Astrocyte (in vitro differentiated cells and primary cell): ENCODE measurements at regions not wholly inside any gene's neighbourhood (a gene's known extent, or its start where the extent isn't known, plus 50 kb on each side); places are given as distances from the start of the nearest gene placed in this dataset.

Experiments used
- DNase-seq: peaks from one replicate; pipeline ENCODE4 v3.0.0-alpha.2; 2010; ENCODE audit warnings: low read depth
- FAIRE-seq: peaks from 2 replicates; lab custom pipeline; 2011; peaks lifted over from hg19 to GRCh38; lab: Jason Lieb, UNC
- H2AFZ ChIP-seq: 2 replicates; pipeline ENCODE4 v1.6.0; 2012; ENCODE audit warnings: low read depth, low read length, inconsistent platforms
- H3K27ac ChIP-seq: 2 replicates; pipeline ENCODE4 v1.5.1; 2011; ENCODE audit warnings: low read depth, low read length, inconsistent platforms
- H3K27me3 ChIP-seq: 2 replicates; pipeline ENCODE4 v1.6.0; 2011; ENCODE audit warnings: low read length, inconsistent platforms; ENCODE audit not compliant: insufficient read depth
- H3K36me3 ChIP-seq: 2 replicates; pipeline ENCODE4 v1.5.1; 2011; ENCODE audit warnings: low read length, inconsistent platforms; ENCODE audit not compliant: insufficient read depth
- H3K4me1 ChIP-seq: 2 replicates; pipeline ENCODE4 v1.5.1; 2011; ENCODE audit warnings: low read length, inconsistent platforms; ENCODE audit not compliant: insufficient read depth
- H3K4me2 ChIP-seq: 2 replicates; pipeline ENCODE4 v1.6.0; 2012; ENCODE audit warnings: low read length, inconsistent platforms
- H3K4me3 ChIP-seq: 2 replicates; pipeline ENCODE4 v1.5.1; 2011; ENCODE audit warnings: low read depth, mild to moderate bottlenecking, low read length, inconsistent platforms; ENCODE audit not compliant: insufficient read depth
- H3K79me2 ChIP-seq: 2 replicates; pipeline ENCODE4 v1.6.0; 2012; ENCODE audit warnings: mild to moderate bottlenecking, low read length, inconsistent platforms; ENCODE audit not compliant: insufficient read depth
- H3K9ac ChIP-seq: 2 replicates; pipeline ENCODE4 v1.6.0; 2012; ENCODE audit warnings: mild to moderate bottlenecking, low read length, inconsistent platforms
- H3K9me3 ChIP-seq: 2 replicates; pipeline ENCODE4 v1.5.1; 2012; ENCODE audit warnings: low read depth, mild to moderate bottlenecking, low read length, inconsistent platforms; ENCODE audit not compliant: insufficient read depth
- H4K20me1 ChIP-seq: 2 replicates; pipeline ENCODE4 v1.6.0; 2012; ENCODE audit warnings: low read length, inconsistent platforms; ENCODE audit not compliant: insufficient read depth
- H3K27ac Mint-ChIP-seq: one replicate; pipeline ENCODE4 v1.8.0; 2021; ENCODE audit warnings: mild to moderate bottlenecking, mixed read lengths; ENCODE audit not compliant: unreplicated experiment
- H3K27me3 Mint-ChIP-seq: one replicate; pipeline ENCODE4 v1.8.0; 2021; ENCODE audit warnings: low read depth, mixed read lengths; ENCODE audit not compliant: unreplicated experiment
- H3K36me3 Mint-ChIP-seq: one replicate; pipeline ENCODE4 v1.8.0; 2021; ENCODE audit warnings: low read depth, mixed read lengths; ENCODE audit not compliant: unreplicated experiment
- H3K4me1 Mint-ChIP-seq: one replicate; pipeline ENCODE4 v1.8.0; 2021; ENCODE audit warnings: low read depth, mixed read lengths; ENCODE audit not compliant: unreplicated experiment
- H3K4me3 Mint-ChIP-seq: one replicate; pipeline ENCODE4 v1.8.0; 2021; ENCODE audit warnings: mild to moderate bottlenecking, moderate library complexity, mixed read lengths; ENCODE audit not compliant: unreplicated experiment
- H3K9me3 Mint-ChIP-seq: one replicate; pipeline ENCODE4 v1.8.0; 2021; ENCODE audit warnings: mild to moderate bottlenecking, mixed read lengths; ENCODE audit not compliant: unreplicated experiment
- EZH2 ChIP-seq: IDR thresholded peaks from 2 replicates; pipeline ENCODE4 v1.6.1; 2012; ENCODE audit warnings: mild to moderate bottlenecking, low read length, inconsistent platforms; ENCODE audit not compliant: insufficient read depth
- TF ChIP-seq, protein P1 (sequence below): IDR thresholded peaks from 2 replicates; pipeline ENCODE4 v1.5.1; 2011; ENCODE audit warnings: low read depth, mild to moderate bottlenecking, inconsistent platforms, low read length, moderate library complexity; ENCODE audit not compliant: insufficient read depth

DNA sequence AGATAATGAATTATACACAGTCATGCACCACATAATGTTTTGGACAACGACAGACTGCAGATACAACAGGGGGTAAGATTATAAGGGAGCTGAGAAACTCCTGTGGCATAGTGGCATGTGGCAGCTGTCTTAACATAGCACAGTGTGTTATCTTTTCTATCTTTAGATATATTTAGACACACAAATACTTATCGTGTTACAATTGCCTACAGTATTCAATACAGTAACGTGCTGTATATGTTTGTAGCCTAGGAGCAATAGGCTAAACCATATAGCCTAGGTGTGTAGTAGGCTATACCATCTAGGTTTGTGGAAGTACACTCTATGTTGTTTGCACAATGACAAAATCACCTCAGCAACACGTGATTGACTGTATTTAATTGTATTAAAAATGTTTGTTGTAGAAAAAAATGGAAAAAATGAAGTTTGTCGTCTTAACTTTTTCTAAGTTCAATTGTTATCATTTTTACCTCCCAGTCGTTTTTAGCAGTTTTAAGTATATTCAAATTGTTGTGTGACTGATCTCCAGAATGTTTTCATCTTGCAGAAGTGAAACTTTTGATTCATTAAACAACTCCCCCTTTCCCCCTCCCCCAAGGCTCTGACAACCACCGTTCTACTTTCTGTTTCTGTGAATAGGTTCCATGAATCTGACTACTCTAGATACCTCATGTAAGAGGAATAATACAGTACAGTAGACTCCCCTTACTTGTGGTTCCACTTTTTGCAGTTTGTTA is 351.0 kb upstream of the B3GALT2 start:
- Mint-ChIP-seq H3K4me1 (peaks cover 7% of the 10 kb centered on the region), H3K27ac (no peak overlapping the region), H3K4me3 (no peak overlapping the region), H3K36me3 (no peaks in the 10 kb centered on the region), H3K27me3 (no peaks in the 10 kb centered on the region), H3K9me3 (no peaks in the 10 kb centered on the region)
- Histone ChIP-seq H3K9me3 (no peaks in the 10 kb centered on the region), H3K9ac (no peak overlapping the region), H3K27me3 (no peaks in the 10 kb centered on the region), H3K4me3 (no peak overlapping the region), H3K27ac (no peak overlapping the region), H2AFZ (no peak overlapping the region), H3K4me1 (no peaks in the 10 kb centered on the region), H3K79me2 (no peaks in the 10 kb centered on the region), H3K36me3 (no peaks in the 10 kb centered on the region), H3K4me2 (no peak overlapping the region), H4K20me1 (no peaks in the 10 kb centered on the region)
- TF ChIP-seq, protein P1, sequence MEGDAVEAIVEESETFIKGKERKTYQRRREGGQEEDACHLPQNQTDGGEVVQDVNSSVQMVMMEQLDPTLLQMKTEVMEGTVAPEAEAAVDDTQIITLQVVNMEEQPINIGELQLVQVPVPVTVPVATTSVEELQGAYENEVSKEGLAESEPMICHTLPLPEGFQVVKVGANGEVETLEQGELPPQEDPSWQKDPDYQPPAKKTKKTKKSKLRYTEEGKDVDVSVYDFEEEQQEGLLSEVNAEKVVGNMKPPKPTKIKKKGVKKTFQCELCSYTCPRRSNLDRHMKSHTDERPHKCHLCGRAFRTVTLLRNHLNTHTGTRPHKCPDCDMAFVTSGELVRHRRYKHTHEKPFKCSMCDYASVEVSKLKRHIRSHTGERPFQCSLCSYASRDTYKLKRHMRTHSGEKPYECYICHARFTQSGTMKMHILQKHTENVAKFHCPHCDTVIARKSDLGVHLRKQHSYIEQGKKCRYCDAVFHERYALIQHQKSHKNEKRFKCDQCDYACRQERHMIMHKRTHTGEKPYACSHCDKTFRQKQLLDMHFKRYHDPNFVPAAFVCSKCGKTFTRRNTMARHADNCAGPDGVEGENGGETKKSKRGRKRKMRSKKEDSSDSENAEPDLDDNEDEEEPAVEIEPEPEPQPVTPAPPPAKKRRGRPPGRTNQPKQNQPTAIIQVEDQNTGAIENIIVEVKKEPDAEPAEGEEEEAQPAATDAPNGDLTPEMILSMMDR = no peak
- TF ChIP-seq EZH2 = no peak
- DNase-seq = no peak
- no peak for FAIRE-seq

DNA sequence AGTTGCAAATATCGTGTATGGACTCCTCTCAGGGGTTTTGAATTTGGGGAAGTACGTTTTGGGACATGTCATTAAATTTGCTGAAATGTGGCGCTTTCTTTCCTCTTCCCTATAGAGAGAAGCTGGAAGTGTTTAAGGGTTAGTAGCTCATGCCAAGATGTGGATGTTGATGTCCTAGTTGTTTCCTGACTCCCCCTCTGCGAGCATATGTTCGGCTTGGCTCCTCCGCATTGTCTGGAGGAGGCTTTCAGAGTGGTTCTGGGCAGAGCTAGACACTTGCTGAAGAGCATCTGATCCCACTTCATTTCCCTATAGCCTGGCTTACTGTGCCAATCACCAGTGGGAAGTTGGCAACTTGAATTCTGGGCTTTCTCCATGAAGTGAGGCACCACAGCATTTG is 347.4 kb upstream of the B3GALT2 start:
- H3K4me1 Mint-ChIP-seq = peaks cover 3% of the 10 kb centered on the region
- no peak overlapping the region for H3K4me3 Mint-ChIP-seq
- no peak overlapping the region for H3K27ac ChIP-seq
- FAIRE-seq (no peak), DNase-seq (no peak)
- TF ChIP-seq, protein P1 = no peak
- no peak for TF ChIP-seq EZH2
- no peak overlapping the region for H3K4me3 ChIP-seq
- H3K9me3 Mint-ChIP-seq = no peaks in the 10 kb centered on the region
- no peak overlapping the region for H3K4me2 ChIP-seq
- H4K20me1 ChIP-seq = no peaks in the 10 kb centered on the region
- H3K4me1 ChIP-seq = no peaks in the 10 kb centered on the region
- no peaks in the 10 kb centered on the region for H3K27me3 ChIP-seq
- no peaks in the 10 kb centered on the region for H3K9me3 ChIP-seq
- H3K36me3 Mint-ChIP-seq = no peaks in the 10 kb centered on the region
- H3K9ac ChIP-seq = no peak overlapping the region
- no peak overlapping the region for H3K27ac Mint-ChIP-seq
- no peak overlapping the region for H2AFZ ChIP-seq
- no peaks in the 10 kb centered on the region for H3K27me3 Mint-ChIP-seq
- no peaks in the 10 kb centered on the region for H3K36me3 ChIP-seq
- H3K79me2 ChIP-seq = no peaks in the 10 kb centered on the region
